NCI-H1092 treated with DMSO at 0.1 percent for 48 hours (cell line): ENCODE measurements at regions not wholly inside any gene's neighbourhood (a gene's known extent, or its start where the extent isn't known, plus 50 kb on each side); places are given as distances from the start of the nearest gene placed in this dataset.
A peak's percentile ranks its signal among the peaks of the same experiment; 100 is the strongest.
"Not testable (repeated sequence)": the region's sequence is repeated elsewhere in the genome, so short reads cannot be mapped to it uniquely, and the experiment has no call there.

ENCODE experiments used
- DNase-seq: peaks from one replicate; lab custom pipeline; 2025; lab: John Stamatoyannopoulos, UW

DNA sequence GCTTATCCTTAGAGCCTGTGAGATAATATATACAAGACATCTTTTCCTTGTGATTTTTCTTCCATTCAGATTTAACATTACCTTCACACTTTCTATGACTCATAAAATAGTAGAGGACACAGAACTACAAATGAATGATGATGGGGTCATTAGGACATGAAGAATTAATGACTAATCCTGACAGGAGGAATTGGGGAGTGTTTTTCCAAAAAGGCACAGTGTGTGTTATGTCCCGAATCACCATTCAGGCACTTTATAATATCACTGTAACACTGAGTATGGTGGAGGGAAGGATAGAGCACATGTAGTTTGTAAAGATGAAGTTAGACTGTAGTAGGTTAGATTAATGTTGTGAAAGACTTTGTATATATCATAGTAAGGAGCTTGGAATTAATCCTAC, 391.3 kb downstream of the JRKL start:
- DNase-seq = no peak

DNA sequence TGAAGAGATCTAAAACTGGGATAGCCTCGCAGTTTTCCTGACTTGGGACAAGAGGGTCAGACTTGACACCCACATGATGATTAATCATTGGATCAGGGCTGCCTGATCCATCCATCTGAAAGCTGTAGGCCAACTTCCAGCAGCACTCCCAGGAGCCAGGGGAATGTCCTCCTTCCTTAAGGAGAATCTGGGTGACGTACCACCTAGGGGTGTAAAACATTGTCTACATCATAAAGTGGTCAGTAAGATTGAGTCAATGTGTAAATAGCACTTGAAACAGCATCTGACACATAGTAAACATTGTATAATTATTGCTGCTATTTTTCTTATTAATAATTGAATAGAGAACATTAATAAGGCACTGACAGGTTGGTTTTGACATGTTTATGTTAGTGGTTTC, 392.8 kb downstream of the JRKL start:
- no peak for DNase-seq

DNA sequence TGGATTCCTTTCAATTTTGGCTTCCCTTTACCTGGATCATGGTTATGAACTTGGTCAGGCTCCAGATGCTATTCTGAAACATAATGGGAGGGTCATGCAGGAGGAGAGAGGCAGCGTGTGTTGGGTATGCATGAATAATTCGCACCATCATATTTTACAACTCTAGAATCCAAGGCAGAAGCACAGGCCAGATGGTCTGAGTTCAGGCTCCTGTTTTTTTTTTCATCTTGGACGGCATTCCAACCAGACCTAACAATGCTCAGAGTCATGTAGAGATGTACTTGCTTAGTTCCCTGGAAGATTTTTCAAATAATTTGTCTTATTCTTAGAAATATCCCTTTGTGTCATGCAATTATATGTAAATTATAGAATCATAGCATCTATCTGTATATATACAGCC, 393.5 kb downstream of the JRKL start:
- peak; percentile 53 for DNase-seq

DNA sequence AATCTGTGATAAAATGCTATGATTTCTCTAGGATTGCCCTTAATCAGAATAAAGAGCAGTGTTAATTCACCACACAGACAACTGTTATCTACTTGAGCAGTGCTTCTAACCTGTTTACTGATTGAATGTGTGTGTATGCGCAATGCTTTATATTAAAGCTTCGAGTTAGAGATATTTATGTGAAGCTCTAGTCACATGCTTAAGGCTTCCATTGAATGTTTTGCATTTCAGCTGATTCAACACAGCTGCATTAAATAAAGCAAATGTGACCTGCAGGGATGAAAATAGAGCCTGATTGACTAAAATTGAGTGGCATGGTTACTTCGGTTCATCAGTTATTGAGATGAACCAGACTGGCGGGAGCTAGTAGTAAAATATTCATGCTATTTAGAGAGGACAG, 395.3 kb downstream of the JRKL start:
- no peak for DNase-seq

DNA sequence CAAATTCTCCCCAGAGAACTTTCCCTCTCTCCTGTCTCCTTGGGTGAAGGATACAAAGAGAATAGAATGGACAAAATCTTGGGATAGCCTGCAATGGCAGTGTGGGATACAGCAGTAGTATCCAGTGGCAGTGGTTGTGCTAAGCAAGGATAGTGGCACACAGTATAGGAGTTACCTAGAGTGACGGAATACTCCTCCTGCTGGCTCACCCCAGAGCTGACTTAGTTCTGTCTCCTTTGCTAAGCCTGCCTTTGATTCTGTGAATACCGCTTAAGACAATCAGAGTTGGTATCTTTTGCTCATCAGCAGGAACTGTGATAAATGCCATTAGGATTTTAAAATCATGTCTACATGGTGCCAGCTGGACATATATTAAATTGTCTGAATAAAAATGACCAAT, 404.3 kb downstream of the JRKL start:
- DNase-seq = no peak

DNA sequence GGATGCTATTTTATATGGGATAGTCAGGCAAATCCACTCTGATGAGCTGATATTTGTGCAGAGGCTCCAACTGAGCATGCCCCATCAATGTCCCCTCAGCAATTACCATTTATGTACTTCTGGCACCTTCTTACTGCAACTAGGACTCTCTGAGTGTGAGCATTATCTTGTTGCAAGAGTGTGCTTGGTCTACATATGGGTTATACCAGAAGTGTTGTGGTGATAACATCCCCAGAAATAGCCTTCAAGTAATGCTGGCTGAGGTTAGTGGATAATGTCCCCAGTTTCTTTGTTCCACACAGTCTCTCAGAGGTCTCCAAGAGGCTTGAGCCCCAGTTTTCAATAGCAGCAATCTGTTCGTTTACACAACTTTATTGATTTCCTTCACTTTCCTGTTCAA, 408.6 kb downstream of the JRKL start:
- DNase-seq = no peak

DNA sequence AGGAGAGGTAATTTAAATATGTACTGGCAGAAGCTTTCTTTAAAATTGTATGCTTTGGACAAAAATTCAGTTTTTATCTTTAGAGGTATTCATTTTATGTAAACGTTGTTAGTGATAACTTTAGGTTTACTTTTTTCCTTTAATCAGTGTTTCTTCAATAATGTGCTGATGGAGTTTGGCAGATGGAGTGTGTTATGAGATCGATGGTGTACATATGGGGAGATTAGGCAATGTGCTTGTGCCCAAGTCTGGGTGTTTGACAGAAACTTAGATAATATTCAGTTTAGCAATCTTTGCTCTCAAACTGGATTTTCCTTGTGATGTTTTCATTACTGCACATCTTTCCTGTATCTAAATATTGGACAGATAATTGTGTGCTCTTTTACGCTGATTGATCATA, 425.4 kb downstream of the JRKL start:
- DNase-seq = no peak

DNA sequence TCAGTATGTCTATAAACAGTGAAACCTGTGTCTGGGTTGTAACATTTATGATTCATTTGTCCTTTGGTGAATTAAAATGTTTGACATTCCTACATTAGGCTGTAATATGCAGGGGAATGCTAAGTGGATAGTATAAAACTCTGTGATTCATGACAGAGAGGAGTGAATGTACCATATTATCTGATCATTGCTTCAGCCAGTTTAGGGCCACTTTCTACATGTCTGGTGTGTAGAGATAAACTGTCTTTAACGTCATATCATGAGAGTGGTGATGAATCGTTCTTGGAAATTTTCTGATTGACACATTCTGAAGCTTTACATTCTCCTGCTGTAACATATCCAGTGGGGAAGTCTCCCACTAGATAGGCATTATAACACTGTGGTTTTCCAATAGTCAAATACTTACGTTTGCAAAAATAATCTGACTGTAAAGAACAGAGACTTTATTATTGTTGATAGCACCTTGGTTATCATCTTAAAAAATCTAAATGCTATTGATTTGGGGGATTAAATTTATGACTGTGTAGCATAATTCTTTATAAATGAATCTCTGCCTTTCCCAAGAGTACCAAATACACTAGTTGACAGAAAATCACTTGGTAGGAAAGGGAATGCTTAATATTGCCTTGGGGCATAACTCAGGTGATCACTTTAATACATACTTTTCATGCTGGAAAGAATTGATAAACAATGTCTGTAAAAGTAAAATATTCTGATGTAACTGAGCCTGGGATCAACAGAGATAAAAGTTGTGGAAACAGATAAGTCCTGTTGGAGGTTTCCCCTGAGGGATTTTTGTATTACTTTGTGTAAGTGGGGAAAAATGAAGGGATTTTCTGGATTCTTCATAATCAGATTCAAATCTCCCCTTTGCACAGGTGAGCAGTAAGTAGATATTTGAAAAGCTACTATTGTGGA, 427.9 kb downstream of the JRKL start:
- no peak for DNase-seq

DNA sequence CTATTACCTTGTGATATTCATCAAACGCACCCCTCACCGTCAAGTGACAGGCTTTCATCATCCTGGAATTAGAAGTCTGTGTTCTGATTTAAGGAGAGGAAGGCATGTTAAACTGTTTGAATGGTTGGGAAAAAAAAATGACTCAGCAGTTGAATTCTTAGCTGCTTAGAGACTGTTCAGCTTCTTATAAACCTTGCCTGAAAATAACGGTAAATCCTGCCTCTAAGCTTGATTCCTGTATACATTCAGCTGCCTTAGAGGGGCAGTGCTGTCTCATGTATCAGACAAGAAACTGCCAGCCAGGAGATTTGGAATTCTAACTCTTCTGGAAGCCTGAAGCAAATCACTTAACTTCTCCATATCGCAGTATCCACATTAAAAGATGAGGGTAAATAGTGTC, 437.4 kb downstream of the JRKL start:
- no peak for DNase-seq

DNA sequence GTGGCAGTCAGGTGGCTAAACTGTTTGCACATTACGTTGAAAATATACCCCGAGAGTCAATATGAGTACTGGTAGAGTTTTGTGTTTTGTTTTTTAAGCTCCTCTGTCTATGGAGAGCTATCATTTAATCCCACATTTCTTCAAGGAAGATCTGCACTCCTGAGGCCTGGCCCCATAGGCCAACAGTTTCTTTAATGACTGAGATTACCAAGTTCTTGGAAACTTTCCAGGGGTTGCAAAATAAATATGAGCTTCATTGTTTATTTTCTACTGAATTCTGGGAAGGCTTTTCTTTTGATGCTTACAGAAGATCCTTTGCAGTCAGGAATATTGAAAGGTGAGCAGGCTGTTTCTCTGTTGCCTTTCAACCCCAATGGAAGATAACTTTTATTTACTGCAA, 452.0 kb downstream of the JRKL start:
- no peak for DNase-seq

DNA sequence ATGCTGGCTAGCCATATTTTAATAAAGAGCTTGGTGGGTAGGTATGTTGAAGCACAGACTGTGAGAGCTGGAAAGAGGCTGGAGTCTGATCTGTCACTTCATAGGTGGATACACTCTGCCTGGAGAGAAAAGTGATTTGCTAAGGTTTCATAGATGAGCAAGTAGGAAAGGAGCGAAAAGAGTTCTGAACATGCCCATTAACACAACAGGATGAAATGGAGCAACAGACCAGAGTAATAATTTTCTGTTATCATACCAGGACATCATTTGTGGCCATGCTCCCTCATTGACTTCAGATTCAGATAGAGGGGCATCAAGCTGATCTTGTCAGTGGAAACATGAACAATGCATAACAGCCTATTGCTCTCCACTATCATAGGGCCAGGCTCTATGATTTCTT, 452.9 kb downstream of the JRKL start:
- no peak for DNase-seq

DNA sequence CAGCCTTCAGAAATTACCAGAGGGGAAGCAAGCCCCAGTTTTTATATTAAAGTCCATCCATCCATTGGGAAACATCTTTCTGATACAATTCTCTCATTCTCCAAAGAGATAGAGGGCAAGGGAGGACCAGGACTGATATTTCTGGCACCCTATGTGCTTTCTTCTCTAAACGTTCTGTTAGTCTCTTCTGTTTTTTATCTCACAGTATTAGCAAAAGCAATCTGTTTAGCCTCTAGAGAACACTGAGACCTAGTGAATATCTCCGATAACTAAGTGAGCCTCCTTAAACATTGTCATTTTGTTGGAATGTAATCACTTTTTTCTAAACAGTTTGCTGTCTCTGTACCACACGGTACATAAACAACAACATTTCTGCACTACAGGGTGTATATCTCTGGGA, 464.6 kb downstream of the JRKL start:
- no peak for DNase-seq

DNA sequence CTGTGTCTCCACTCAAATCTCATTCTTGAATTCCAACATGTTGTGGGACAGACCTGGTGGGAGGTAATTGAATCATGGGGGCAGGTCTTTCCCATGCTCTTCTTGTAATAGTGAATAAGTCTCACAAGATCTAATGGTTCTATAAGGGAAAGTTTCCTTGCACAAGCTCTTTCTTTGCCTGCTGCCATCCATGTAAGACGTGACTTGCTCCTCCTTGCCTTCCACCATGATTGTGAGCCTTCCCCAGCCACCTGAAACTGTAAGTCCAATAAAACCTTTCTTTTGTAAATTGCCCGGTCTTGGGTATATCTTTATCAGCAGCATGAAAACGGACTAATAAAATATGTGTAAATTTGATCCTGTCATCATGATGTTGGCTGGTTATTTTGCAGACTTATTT, 471.9 kb downstream of the JRKL start:
- not testable (repeated sequence) for DNase-seq

DNA sequence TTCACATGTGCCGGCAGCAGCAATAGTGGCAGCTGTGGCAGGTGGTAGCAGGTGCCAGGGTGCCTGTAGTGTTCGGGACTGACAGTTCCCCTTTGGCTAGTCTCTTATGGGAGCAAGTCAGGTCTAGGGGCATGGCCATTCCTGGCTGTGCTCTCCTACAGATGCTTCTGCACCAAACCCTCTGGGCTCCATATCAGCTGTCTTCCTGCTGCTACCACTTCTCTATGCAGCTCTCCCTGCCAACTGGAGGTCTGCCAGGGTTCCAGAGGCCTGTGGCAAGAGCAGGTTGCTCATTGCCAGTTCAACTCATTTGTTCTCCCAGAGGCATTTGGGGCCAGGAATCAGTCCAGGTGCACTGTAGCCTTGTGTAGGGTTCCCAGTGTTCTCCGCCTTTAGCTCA, 473.7 kb downstream of the JRKL start:
- DNase-seq = no peak

DNA sequence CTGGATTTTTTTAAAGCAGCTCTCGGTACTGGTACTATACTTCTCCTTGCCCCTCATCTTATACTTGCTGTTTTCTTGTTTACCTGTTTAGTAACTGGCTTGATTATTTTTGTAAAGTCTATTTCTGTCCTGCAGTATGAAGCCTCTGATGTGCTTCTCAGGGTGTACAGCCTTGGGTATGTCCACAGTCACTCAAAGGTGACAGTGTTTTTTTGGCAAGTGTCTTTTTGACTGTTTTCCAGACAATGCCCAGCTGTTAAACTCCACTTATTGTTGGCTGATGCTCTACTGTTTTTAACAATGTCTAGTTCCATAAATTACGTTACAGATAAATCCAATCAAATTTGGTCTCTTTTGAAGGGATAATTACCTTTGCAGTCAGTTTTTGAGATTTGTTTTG, 475.2 kb downstream of the JRKL start:
- no peak for DNase-seq

DNA sequence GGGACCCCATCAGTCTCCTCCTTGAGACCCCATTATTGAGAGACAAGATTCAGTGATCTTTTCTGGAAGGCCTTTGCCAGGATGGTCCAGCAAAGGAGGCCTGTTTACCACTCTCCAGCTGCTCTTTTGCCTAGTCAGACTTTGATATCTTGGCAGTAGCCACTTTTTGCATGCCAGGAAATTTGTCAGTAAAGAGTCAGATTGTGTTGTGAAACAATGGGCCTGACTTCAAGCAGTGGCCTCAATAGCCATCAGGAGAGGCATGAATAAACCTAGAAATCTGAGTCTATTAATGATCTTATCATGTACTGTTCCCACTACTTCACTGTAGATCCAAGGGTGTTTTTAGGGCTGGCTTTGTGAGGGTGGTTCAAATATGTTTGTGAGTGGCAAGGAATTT, 479.4 kb downstream of the JRKL start:
- no peak for DNase-seq

DNA sequence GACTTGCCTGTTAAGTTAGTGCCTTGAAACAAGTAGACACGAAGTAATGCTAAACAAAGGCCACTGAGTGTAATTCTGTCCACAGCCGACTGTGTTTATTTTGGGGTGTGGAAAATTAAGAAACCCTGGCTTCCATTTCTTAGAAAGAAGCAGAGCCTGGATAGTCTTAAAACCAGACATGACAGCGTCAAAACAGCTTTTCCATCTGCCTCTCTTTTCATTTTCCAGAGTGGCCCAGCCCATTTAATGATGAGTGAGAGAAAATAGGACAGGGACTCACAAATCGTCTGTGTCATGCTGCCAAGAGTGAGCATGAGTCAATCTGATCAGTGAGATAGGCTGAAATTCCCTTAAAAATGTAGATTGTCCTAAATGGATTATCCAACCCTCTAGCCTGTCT, 485.9 kb downstream of the JRKL start:
- no peak for DNase-seq

DNA sequence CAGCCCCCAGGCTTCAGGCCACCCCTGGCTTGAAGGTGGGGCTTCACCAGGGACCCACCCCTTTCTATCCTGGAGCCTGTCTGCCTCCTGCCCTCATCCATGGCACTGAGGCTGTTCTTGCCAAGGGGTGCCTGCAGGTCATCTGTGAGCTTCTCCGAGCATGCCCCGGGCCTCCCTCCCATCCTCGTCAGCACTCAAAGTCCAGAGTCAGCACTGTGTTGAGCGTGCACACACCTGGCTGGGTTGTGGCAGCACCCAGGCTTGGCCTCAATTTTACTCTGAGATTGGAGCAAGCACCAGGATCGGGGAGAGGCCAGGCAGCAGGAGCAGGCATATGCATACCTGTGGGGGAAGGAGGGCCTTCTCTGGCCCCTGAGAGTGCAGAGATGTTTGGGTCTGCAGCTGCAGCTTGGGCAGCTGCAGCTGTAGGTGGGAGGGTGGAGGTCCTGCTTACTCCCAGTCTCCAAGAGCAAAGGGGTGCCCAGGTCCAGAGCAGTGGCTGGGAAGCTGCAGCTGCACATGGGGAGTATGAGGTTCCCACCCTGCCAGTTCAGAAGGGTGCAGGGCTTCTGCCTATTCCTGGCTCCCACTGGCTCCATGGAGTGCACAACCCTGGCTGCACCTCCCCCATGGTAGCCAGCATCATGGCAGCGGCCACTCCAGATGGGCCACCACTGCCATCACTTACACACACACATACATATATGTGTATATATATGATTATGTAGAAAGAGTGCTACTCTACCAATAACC, 488.7 kb downstream of the JRKL start:
- DNase-seq = no peak

DNA sequence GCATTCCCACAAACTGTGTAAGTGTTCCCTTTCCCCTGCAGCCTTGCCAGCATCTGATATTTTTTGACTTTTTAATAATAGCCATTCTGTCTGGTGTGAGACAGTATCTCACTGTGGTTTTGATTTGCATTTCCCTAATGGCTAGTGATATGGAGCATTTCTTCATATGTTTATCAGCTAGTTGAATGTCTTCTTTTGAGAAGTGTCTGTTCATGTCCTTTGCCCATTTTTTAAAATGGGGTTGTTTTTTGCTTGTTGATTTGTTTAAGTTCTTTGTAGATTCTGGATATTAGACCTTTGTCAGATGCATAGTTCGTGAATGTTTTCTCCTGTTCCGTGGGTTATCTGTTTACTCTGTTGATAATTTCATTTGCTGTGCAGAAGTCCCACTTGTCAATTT, 492.8 kb downstream of the JRKL start:
- not testable (repeated sequence) for DNase-seq

DNA sequence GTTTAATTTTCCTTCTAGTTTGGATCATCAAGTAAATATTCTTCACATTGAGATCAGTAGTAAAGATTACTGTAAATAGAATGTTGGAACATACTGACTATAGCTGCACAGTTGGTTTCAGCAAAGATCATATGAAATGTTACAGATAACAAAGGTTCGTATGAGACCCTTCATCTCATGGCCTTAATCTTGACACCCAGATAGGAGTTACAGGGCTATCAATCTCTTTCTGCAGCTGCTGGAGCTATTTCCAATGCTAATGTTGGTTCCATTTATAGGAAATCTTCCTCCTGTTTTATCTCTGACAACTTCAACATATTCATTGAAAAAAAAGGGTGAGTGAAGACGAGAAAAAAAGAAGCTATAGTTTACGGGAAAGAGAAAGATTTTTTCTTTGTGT, 495.6 kb downstream of the JRKL start:
- no peak for DNase-seq

DNA sequence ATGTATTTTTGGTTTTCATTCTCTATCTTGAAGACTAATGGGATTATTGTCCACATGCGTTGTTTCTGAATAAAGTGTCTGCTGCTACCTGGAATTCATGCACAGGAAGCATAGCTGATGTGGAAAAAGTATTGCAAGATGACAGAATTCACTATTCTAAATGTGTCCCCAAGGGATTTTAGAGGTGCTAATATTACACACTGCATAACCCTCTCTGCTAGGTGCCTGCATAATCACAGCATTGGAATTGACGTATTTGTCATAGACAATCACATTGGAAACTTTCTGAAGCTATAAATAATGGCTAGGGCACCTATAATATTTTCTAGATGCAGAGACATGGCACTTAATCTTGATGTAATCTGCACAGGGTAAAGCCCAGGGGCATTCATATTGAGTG, 496.1 kb downstream of the JRKL start:
- no peak for DNase-seq

DNA sequence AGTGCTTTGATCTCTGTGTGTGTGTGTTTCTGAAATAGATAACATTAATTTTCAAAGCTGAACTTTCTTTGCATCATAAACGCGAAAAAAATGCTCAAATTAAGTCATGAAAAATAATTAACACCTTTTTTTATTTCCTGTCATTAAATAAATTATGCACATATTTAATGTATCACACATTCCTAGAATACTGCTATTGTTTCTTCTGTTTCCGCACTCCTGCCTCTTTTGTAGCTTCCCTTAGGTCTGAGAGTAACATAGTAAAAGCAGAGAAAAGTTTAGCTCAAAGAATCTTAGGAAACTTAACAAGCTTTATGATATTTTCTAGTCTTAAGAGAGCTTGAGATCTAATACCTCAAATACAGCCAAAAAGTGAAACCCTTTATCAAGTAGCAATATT, 504.2 kb downstream of the JRKL start:
- no peak for DNase-seq

DNA sequence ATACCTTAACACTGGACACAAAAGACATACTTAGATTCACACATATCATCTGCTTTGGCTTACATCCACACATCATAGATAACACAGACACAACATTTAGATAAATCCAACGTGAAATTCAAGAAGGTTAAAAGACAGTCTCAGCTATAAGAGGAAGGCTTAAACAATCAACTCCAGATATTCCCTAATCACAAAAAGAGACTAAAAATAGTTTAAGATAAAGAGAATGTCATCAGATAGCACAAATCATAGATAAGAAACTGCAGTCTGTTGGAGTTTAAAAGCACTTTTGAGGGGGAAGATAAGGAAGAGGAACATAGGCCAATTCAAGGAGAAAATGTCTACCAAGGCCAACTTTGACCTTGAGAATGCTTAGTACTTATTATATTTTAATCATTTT, 504.8 kb downstream of the JRKL start:
- DNase-seq = no peak

DNA sequence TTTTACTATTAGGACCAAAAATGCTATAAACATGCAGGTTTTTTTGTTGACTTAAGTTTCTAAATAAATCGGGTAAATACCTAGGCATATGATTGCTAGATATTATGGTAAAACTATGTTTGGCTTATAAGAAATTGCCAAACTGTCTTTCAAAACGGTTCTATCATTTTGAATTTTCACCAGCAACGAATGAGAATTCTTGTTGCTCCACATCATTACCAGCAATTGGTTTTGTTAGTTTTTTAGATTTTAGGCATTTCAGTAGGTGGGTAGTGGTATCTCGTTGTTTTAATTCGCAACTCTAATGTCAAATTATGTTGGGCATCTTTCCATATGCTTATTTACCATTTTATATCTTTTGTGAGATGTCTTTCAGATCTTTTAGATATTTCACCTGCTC, 510.2 kb downstream of the JRKL start:
- no peak for DNase-seq
